ENCODE measurements at regions not wholly inside any gene's neighbourhood (a gene's known extent, or its start where the extent isn't known, plus 50 kb on each side); places are given as distances from the start of the nearest gene placed in this dataset.
A peak's percentile ranks its signal among the peaks of the same experiment; 100 is the strongest.
"Not testable (repeated sequence)": the region's sequence is repeated elsewhere in the genome, so short reads cannot be mapped to it uniquely, and the experiment has no call there.

GRCh38 chr6:14571746-14572145, 454.2 kb downstream of the CD83 start:
- no peak for DNase-seq

- no peak for DNase-seq
These were observed 455.7 kb downstream of the CD83 start for GRCh38 chr6:14573267-14573666.

GRCh38 chr6:14573703-14574290, 456.2 kb downstream of the CD83 start:
- DNase-seq = no peak

- DNase-seq = no peak
These were observed 458.4 kb downstream of the CD83 start for GRCh38 chr6:14575961-14576360.

GRCh38 chr6:14578994-14579393, 461.4 kb downstream of the CD83 start:
- DNase-seq = no peak

- no peak for DNase-seq
These were observed 465.2 kb downstream of the CD83 start for GRCh38 chr6:14582749-14583148.

- no peak for DNase-seq
These were observed 466.3 kb downstream of the CD83 start for GRCh38 chr6:14583826-14584225.

- DNase-seq = no peak
These were observed 466.9 kb downstream of the CD83 start for GRCh38 chr6:14584450-14584849.

GRCh38 chr6:14585689-14586088, 468.1 kb downstream of the CD83 start:
- DNase-seq = no peak

- no peak for DNase-seq
These were observed 471.6 kb downstream of the CD83 start for GRCh38 chr6:14589175-14589574.

GRCh38 chr6:14590586-14590985, 473.0 kb downstream of the CD83 start:
- DNase-seq = no peak

GRCh38 chr6:14591998-14592397, 474.4 kb downstream of the CD83 start:
- DNase-seq = no peak

- DNase-seq = no peak
These were observed 475.7 kb downstream of the CD83 start for GRCh38 chr6:14593286-14593685.

GRCh38 chr6:14595751-14596150, 478.2 kb downstream of the CD83 start:
- no peak for DNase-seq

- DNase-seq = peak; percentile 32
These were observed 478.8 kb downstream of the CD83 start for GRCh38 chr6:14596410-14596809.

GRCh38 chr6:14597090-14597489, 479.5 kb downstream of the CD83 start:
- DNase-seq = no peak

- DNase-seq = no peak
These were observed 480.7 kb downstream of the CD83 start for GRCh38 chr6:14598017-14598864.

GRCh38 chr6:14600306-14600705, 482.7 kb downstream of the CD83 start:
- DNase-seq = not testable (repeated sequence)

GRCh38 chr6:14601490-14601889, 483.9 kb downstream of the CD83 start:
- no peak for DNase-seq

GRCh38 chr6:14606353-14606752, 488.8 kb downstream of the CD83 start:
- no peak for DNase-seq

GRCh38 chr6:14610141-14610540, 492.6 kb downstream of the CD83 start:
- DNase-seq = no peak

GRCh38 chr6:14612016-14612980, 494.7 kb downstream of the CD83 start:
- peak; percentile 76 for DNase-seq

- no peak for DNase-seq
These were observed 497.1 kb downstream of the CD83 start for GRCh38 chr6:14614631-14615030.
